Head of caudate nucleus (tissue), 42 donors: ENCODE measurements at regions not wholly inside any gene's neighbourhood (a gene's known extent, or its start where the extent isn't known, plus 50 kb on each side); places are given as distances from the start of the nearest gene placed in this dataset.

Experiments
- DNase-seq, 42 donors: peaks; one replicate each; pipeline versions ENCODE4 v3.0.0 to v3.0.0-alpha.2; 2020 to 2021; ENCODE audit warnings: mixed read lengths in 7 of 42
- intact Hi-C: fragments of 100-400 bp; cut with DNase I; formaldehyde crosslinking; loops from one replicate; pipeline ENCODE4 v1.15.0; 2022

DNA sequence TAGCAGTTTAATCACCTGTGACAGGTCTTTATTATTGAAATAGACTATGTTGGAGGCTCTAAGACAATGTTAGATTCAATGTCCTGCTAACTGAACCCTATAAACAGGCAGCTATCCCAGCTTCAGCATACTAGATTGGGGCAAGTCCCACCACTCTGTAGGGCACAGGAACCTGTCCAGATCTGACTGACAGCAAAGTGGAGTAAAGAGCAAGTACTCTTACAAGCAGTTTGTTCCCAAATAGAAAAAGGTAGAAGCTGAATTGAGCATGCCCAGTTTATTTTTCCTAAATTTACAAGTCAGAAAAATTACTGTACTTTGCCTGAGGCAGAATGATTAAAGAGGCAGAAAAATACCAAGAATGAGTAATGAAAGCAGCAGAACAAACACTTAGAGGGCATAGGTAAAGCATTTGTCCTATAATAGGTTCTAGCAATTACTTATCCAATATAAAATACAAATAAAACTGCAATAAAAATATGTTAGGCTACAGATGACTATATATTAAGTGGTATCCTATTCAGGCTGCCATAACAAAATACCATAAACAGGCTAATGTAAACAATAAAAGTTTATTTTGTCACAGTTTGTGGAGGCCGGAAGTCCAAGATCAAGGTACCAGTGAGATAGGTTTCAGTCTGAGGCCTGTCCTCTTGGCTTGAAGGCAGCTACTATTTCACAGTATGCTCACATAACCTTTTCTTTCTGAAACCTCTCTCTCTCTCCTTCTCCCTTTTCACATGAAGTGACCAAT, 868.2 kb downstream of the C12orf50 start:
- intact Hi-C loops: no loop called here
- DNase-seq: no peak

DNA sequence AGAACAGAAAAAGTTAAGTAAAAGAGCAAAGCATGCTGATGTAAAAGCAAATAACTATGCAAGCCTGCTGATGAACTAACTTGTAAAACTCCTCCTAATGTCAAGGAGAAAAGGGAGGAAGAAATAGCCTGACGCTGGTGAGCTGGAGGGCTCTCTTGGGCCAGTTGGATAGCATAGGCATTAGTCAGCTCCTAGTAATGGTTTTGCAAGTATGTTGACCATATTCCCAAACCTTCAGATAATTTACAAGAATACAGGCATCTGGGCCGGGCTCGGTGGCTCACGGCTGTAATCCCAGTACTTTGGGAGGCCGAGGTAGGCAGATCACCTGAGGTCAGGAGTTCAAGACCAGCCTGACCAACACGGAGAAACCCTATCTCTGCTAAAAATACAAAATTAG, 871.4 kb downstream of the C12orf50 start:
- intact Hi-C loops: no loop called here
- DNase-seq: no peak

DNA sequence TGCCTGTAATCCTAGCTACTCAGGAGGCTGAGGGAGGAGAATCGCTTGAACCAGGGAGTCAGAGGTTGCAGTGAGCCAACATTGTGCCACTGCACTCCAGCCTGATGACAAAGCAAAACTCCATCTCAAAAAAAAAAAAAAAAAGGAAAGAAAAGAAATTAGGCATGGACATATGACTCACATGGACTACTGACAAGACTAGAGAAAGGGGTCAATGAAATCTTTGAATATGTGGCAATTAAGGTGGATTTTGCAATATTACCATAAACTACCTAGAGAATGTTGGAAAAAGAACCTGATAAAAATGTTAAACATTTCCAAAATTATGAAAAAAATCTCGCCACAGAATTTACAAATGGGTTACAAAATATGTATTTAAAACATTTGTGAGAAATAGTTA, 873.6 kb downstream of the C12orf50 start:
- no peak for DNase-seq
- intact Hi-C loops: no loop called here

DNA sequence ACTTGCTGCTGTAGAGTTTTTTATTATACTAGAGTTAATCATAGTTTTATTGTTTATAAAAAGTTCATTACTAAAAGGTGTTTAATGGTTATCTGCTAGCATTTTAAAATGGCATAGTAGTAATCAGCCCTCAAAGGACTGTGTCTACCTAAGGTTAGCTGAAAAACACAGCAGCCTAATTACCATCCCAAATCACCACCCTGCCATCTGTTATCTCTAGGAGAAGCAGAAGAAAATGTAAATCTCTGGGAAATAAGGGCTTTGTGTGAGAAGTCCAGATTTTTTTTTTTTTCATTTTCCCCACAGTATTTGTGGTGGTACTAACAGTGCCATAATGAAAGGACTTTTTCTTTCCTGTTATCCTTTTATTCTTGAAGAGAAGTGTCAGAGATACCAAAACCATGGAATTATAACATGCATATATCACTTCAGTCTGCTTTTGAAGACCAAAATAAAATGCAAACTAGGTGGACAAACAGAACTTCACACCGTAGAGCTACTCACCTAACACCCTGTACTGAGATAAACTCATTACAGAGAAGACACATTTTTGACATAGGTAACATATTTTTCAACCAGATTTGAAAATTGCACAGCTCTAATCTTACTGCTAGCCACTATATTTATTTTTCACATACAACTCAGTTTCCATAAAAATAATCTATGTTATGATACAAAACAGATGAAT, 876.2 kb downstream of the C12orf50 start:
- intact Hi-C loops: no loop called here
- no peak for DNase-seq

DNA sequence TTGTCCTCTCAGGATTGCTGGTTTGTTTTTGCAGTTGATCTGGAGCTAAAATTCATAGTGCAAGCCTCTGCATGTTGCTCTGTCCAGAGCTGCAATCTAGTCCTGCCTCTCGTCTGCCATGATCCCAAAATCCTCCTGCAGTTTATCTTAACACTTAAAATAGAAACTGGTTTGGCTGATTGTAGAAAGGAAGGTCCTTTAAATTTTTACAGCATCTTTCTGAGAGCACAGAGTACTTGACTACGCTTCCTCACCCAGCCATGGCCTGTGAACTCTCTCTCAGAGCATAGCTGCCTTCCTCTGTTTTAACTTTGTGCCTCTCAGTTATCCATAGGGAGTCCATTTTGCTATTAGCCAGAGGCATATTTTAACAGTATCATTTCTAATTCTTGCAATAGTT, 877.1 kb downstream of the C12orf50 start:
- DNase-seq: no peak
- intact Hi-C loops: no loop called here

DNA sequence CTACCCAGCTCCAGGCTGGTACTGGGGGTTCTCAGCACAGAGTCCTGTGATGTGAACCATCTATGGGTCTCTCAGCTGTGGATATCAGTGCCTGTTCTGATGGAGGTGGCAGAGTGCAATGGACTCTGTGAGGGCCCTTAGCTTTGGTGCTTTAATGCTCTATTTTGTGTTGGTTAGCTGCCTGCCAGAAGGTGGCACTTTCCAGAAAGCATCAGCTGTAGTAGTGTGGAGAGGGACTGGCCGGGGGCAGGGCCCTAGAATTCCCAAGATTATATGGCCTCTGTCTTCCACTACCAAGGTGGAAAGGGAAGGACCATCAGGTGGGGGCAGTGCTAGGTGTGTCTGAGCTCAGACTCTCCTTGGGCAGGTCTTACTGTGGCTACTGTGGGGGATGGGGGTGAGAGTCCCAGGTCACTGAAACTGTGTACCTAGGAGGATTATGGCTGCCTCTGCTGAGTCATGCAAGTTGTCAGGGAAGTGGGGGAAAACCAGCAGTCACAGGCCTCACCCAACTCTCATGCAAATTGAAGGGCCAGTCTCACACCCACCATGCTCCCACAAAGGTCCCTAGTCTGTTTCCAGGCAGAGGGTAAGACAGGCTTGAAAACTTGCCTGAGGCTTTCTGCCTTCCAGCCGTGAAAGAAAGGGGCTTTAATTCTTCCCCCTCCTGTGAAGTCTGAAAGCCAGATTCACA, 878.1 kb downstream of the C12orf50 start:
- DNase-seq: no peak
- intact Hi-C loops: no loop called here

DNA sequence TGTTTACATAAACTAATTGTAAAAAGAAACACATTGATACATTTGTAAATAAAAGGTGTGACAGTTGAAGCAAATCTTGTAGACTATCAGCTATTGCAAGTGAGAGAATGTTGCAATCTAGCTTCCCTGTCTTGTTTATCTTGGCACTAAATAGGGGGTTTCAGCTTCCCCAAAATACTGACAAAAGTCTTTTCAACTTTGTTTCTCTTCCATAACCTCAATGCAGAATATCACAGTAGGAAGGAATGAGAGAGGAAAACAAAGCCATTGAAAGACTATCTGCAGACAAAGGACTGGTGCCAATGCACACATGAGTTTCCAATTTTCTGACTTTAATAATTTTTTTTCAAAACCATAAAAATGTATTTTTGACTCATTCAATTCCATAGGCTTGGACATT, 886.2 kb upstream of the MGAT4C start:
- no peak for DNase-seq
- intact Hi-C loops: no loop called here

DNA sequence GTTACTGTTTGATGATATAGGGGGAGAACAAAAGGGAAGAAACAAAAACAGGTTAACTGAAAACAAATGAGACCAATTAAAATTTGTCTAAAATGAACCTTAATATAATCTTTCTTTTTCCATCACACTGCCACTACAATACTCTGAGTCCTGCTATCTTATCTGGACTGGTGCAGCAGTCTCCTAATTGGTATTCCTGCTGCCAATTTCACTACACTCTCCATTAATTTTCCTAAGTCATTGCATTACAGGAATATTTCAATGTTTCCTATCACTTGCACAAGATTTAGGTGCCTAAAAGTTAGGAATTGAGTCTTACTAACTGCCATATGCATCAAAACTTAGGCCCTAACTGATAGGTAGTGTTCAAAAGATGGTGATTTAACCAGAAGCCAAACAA, 884.9 kb upstream of the MGAT4C start:
- DNase-seq: no peak
- intact Hi-C loops: no loop called here

DNA sequence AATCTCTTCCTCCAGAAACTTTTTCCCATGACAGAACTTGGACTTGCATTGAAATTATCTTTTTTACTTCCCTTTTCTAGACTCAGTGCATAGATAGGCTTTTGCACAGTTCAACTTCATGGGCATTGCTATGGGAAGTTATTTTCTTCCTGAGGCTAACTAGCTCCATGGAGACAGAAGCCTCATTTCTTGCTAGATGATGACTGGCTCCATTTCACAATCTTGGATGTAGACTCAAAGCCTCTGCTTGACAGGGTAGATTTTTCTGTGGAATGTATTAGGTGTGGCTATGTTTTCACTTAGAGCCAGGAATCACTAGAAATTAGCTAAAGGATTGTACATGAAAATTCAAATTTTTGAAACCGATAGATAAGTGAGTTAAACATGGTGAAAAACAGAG, 884.1 kb upstream of the MGAT4C start:
- DNase-seq: no peak
- intact Hi-C loops: no loop called here

DNA sequence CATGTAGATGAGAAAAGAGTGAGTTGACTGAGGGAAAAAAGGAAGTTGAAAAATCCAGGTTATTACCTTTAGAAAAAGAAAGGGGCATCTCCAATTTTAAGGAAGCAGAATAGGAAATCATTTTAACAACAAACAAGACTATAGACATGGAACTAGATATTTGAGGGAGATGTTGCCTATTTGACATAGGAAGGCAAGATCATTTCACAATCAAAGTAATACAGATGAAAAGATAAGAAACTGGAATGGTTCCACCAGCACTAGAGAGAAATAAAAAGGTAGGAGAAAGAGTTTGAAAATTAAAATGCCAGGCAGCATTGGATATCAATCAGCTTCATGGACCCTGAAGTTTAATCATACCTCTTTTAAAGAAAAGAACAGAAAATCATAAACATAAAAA, 881.0 kb upstream of the MGAT4C start:
- no peak for DNase-seq
- intact Hi-C loops: no loop called here

DNA sequence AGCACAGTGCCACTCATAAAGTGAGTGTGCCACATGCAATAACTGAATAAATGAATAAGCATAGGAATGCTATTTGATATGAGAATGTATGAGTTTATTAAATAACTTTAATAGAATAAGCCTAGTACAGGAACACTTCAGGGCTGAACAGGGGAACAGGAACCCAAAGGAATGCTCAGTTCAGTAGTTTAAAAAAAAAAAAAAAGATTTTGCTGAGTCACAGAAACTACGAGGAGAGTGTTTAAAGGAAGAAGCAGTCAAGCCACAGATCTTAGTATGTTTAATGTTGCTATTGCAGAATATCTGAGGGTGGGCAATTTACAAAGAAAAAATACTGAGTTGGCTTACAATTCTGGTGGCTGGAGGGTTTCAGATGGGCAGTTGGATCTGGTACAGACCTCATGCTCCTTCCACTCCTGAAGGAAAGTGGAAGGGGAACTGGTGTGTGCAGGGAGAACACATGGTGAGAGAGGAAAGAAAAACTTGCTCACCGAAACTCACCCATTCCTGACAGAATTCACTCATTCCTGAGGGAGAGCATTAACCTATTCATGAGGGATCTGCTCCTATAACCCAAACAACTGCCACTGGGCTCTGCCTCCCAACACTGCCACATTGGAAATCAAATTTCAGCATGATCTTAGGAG, 880.3 kb upstream of the MGAT4C start:
- intact Hi-C loops: no loop called here
- DNase-seq: no peak

DNA sequence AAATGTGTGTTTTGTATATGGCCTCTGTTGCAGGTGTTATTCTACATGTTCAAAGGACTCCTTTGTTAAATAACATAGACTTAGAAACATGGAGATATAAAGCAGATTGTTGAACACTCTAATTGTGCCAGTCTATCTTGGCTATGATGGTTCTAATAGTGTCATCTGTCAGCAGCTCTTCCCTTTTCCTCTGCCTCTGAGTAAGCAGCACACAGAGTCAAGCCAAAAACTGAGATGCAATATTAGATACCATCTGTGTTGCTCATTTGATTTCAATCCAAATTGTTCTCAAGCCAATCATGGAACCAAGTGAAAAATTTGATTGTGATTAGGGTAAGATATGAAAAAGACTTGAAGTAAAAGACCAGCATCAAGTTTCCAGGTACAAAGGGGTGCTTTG, 871.1 kb upstream of the MGAT4C start:
- intact Hi-C loops: no loop called here
- no peak for DNase-seq

DNA sequence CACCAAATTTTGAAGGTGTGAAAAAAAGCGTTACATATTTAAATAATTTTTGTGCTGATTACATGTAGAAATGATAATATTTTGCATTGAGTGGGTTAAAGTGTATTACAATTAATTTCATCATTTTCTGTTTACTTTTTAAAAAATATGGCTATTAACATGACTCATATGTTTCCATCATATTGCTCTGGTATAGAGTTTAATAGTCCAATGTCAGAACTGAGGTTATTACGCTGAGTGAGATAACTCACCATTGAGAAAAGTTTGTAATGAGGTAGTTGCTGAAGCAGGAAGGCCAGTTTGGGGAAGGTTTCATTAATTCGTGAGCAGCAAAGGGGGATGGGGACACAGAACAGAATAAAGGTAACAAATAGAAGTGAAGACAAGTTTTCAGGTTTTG, 865.7 kb upstream of the MGAT4C start:
- no peak for DNase-seq
- intact Hi-C loops: no loop called here

DNA sequence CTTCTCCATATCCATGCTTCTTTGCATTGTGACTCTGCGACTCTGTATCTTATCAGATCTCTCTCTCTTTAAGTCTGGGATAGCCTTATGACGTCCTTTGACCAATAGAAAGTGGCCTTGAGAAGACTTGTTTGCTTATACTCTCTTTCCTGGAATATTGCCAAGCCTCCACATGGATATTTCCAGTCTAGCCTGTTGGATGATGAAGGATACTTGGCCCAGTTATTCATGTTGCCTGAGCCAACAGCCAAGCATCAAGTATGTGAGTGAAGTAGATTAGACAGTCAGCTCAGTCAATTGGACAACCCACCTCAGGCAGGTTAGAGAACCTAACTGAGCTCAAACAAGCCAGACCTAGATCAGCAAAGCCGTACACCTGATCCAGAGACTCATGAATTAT, 864.2 kb upstream of the MGAT4C start:
- no peak for DNase-seq
- intact Hi-C loops: no loop called here

DNA sequence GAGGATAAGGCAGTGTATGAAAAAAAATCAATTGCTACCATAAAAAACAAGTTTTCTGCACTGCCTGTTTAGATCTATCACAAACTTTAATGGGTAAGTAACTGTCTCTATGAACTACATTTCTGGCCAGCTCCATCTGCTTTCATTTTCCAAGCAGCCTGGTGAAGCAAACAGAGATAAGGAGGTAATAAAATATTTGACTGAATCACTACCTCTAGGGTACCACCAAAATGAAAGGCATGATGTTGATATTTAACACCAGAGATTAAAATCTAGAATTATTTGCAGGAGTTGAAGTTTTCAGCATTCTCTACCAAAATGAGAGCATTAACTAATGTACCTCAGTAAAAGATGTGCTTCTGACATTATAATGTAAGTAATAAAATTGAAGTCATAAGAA, 863.5 kb upstream of the MGAT4C start:
- intact Hi-C loops: no loop called here
- no peak for DNase-seq

DNA sequence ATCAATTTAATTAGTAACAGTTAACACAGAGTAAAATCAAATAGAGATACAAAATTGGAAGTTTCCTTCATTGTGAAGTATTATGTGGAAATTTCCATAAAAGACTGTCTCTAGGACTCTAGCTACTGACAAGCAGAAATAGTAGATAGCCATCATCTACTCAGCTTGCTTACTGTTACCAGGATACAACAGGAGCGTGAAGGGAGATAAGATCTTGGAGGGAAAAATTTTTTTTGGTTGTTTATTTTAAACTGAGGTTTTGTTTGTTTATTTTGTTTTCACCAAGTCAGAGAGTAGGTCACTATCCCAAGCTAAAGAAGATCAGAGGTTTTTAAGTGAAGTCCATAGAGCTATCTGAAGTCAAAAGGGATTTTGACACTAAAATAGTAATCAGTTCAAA, 861.3 kb upstream of the MGAT4C start:
- intact Hi-C loops: no loop called here

DNA sequence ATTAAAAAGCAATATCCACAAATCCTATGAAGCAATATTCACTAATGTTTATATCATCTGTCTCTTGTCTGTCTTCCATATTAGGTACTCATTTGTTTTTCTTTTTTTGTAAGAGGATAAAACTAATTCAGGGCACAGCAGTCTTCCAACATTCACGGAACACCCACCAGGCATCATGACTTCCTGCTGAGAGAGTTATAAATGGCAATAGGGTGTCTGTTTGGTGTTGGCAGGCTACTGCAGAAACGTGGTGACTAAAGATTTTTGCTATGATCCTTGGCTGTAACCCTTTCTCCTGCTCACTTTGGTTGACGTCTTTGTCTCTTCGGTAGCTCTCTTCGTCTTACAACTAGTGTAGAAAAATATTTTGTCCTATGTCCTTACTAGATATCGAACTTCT, 860.6 kb upstream of the MGAT4C start:
- no peak for DNase-seq
- intact Hi-C loops: no loop called here

More for the DNA sequence above, 861.3 kb upstream of the MGAT4C start:
- DNase-seq: no peak

DNA sequence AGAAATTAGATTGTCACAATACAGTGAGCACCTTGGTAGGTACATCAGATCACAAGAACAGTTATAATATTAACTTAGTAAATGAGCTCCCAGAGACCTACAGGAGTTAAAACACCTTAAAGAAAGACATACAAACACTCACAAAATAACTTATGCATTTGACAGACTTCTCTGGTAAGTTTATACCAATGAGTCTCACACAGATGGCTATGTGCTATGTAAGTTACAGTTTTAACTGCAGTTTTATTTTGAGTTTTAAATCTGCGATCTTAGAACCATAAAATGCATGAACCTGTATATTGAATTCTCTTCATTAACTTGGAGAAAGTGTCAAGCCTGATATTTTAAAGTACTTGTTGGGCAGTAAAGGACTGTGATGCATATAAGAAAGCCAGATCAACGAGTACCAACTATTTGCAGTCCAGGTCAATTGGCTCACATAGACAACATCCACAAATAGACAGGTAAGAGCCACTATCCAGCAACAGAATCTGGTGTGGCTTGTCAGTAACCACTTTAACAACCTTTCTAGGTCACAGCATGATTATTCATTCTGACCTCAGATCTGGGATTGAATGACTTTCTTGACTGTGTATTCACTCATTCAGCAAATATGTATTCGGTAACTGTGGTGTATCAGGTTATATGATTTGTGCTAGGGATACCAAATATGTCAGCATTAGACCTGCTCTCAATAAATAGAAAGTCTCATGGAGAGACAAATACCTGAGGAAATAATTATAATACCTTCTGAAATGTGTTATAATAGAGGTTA, 856.6 kb upstream of the MGAT4C start:
- intact Hi-C loops: no loop called here
- no peak for DNase-seq

DNA sequence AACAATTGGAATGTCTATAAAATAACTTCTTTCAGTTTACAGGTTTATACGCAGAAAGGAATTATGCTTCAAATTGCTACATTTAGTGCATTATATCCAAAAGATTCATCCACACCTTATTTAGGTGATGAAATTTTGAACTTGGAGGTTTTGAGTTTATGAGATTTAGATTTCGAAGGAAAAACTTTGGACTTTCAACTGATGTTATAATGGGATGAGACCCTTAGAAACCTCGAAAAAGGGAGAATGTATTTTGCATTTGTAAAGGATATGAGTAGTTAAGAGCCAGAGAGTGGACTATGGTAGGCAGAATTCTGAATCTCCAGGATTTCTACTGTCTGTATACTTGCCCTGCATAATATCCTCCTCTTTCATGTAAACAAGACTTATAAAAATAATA, 851.6 kb upstream of the MGAT4C start:
- intact Hi-C loops: no loop called here
- no peak for DNase-seq
